B cell (primary cell): ENCODE measurements at regions not wholly inside any gene's neighbourhood (a gene's known extent, or its start where the extent isn't known, plus 50 kb on each side); places are given as distances from the start of the nearest gene placed in this dataset.

Source experiments
- ATAC-seq: fragments of 200-7000 bp; cut with Tn5 transposase; one replicate; pipeline ENCODE4 v1.10.0; 2021; ENCODE audit warnings: low read depth, mild to moderate bottlenecking, moderate number of reproducible peaks, moderate library complexity
- CTCF ChIA-PET: fragments of 350-600 bp; sonication (Branson Sonifier 250); formaldehyde crosslinking; loops from one replicate; lab custom pipeline; 2021; ENCODE audit warnings: antibody characterized with exemption, inconsistent platforms; lab: Charles Lee
- POLR2A ChIA-PET: fragments of 350-600 bp; sonication (Branson Sonifier 250); formaldehyde crosslinking; loops from one replicate; lab custom pipeline; 2021; ENCODE audit warnings: antibody characterized with exemption; lab: Charles Lee
- DNase-seq: peaks from one replicate; pipeline ENCODE4 v3.0.0; 2013
- H2AFZ ChIP-seq: 2 replicates; pipeline ENCODE4 v1.6.1; 2012; ENCODE audit warnings: mild to moderate bottlenecking, low read depth, low read length; ENCODE audit not compliant: insufficient read depth, poor library complexity, severe bottlenecking
- H3K27ac ChIP-seq, 2 donors: 1 replicate in 1 of 2; 2 replicates in 1 of 2; pipeline ENCODE4 v1.5.1; 2012 to 2013; ENCODE audit warnings: low read length in 2 of 2, mild to moderate bottlenecking in 2 of 2, moderate library complexity in 1 of 2
- H3K27me3 ChIP-seq, 4 experiments: fragments of 200-600 bp in 1 of 4; sonication (generic) in 1 of 4; replicated peaks in 1 of 4; 1 replicate in 2 of 4; 2 replicates in 2 of 4; pipeline versions ENCODE4 v1.6.1 to v1.7.0; 2013 to 2016; ENCODE audit warnings: low read length in 3 of 4, mild to moderate bottlenecking in 2 of 4, mixed read lengths in 1 of 4, moderate library complexity in 1 of 4; ENCODE audit not compliant: insufficient read depth in 4 of 4, control insufficient read depth in 3 of 4; ENCODE audit errors: control extremely low read depth in 1 of 4
- H3K36me3 ChIP-seq, 2 experiments: replicated peaks in 1 of 2; 1 replicate in 1 of 2; 2 replicates in 1 of 2; pipeline versions ENCODE4 v1.6.1 to v1.7.1; 2013; ENCODE audit warnings: low read length in 1 of 2; ENCODE audit not compliant: insufficient read depth in 2 of 2, control insufficient read depth in 1 of 2; ENCODE audit errors: control extremely low read depth in 1 of 2, extremely low read depth in 1 of 2
- H3K4me1 ChIP-seq, 2 donors: fragments of 200-600 bp in 1 of 2; sonication (generic) in 1 of 2; 1 replicate in 1 of 2; 2 replicates in 1 of 2; pipeline versions ENCODE4 v1.5.1 to v1.6.1; 2013 to 2017; ENCODE audit warnings: low read length in 2 of 2; ENCODE audit not compliant: control insufficient read depth in 2 of 2, insufficient read depth in 2 of 2
- H3K4me2 ChIP-seq: replicated peaks from 2 replicates; pipeline ENCODE3; 2012; ENCODE audit warnings: mild to moderate bottlenecking, low read depth, low read length; ENCODE audit not compliant: poor library complexity, severe bottlenecking
- H3K4me3 ChIP-seq, 5 experiments: fragments of 200-600 bp in 1 of 5; sonication (generic) in 1 of 5; 1 replicate in 3 of 5; 2 replicates in 2 of 5; pipeline versions ENCODE4 v1.5.1 to v1.7.0; 2011 to 2016; ENCODE audit warnings: low read length in 4 of 5, mild to moderate bottlenecking in 4 of 5, low read depth in 2 of 5, control low read depth in 1 of 5, moderate library complexity in 1 of 5; ENCODE audit not compliant: insufficient read depth in 1 of 5; ENCODE audit errors: control extremely low read depth in 1 of 5, extremely low read depth in 1 of 5
- H3K79me2 ChIP-seq: fragments of 200-600 bp; sonication (generic); one replicate; pipeline ENCODE4 v1.6.0; 2016; ENCODE audit warnings: low read length; ENCODE audit not compliant: control insufficient read depth, insufficient read depth
- H3K9ac ChIP-seq: fragments of 200-600 bp; sonication (generic); 2 replicates; pipeline ENCODE4 v1.6.1; 2017; ENCODE audit warnings: mild to moderate bottlenecking, low read length, moderate library complexity
- H3K9me3 ChIP-seq, 3 donors: one replicate each; pipeline versions ENCODE4 v1.6.1 to v1.7.1; 2013; ENCODE audit warnings: low read length in 2 of 3; ENCODE audit not compliant: control insufficient read depth in 2 of 3, insufficient read depth in 1 of 3; ENCODE audit errors: control extremely low read depth in 1 of 3
- H4K20me1 ChIP-seq: 2 replicates; pipeline ENCODE4 v1.6.0; 2012; ENCODE audit warnings: mild to moderate bottlenecking, low read length; ENCODE audit not compliant: insufficient read depth, control insufficient read depth, poor library complexity, severe bottlenecking
- H3K27ac Mint-ChIP-seq: one replicate; pipeline ENCODE4 v1.8.0; 2021; ENCODE audit warnings: mixed read lengths
- H3K27me3 Mint-ChIP-seq: one replicate; pipeline ENCODE4 v1.8.0; 2021; ENCODE audit warnings: mixed read lengths
- H3K4me1 Mint-ChIP-seq: one replicate; pipeline ENCODE4 v1.8.0; 2021; ENCODE audit warnings: mixed read lengths
- H3K4me3 Mint-ChIP-seq: one replicate; pipeline ENCODE4 v1.8.0; 2021; ENCODE audit warnings: mixed read lengths
- H3K9me3 Mint-ChIP-seq: one replicate; pipeline ENCODE4 v1.8.0; 2022; ENCODE audit warnings: mixed read lengths; ENCODE audit not compliant: insufficient read depth
- EZH2 ChIP-seq: IDR thresholded peaks from 2 replicates; pipeline ENCODE4 v1.6.1; 2012; ENCODE audit warnings: borderline replicate concordance, low read depth, mild to moderate bottlenecking, moderate library complexity, low read length; ENCODE audit not compliant: insufficient read depth, poor library complexity, severe bottlenecking
- WGBS: methylation state at CpG from one replicate; pipeline ENCODE4 v1.1.5; 2013; ENCODE audit warnings: missing lambda C conversion rate; ENCODE audit not compliant: insufficient coverage; 5-methylcytosine and 5-hydroxymethylcytosine counted together
- intact Hi-C: fragments of 100-400 bp; cut with micrococcal nuclease; formaldehyde crosslinking; loops from one replicate; pipeline ENCODE4 v1.10.0; 2022
- TF ChIP-seq, protein P1 (sequence below): fragments of 200-600 bp; IDR thresholded peaks from one replicate; pipeline ENCODE4 v1.8.0; 2022; ENCODE audit warnings: antibody characterized with exemption, mild to moderate bottlenecking

DNA sequence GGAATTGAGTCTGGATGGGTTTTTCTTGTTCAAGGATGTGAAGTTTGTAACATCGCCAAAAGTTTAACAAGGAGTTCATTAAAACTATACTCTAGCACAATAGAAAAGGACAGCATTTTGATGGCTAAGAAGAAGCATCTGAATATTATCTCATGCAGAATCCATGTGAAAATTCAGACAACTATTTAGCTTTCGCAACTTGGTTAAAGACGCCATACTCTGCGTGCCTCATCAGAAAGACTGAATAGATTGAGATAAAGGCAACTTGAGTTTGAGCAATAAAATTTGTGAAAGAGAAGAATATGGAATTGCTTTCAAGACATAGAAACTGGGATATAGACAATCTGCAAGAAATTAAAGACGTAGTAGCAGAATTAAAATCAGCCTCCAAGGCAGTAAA is 151.1 kb upstream of the MYOCD start:
- POLR2A ChIA-PET, result no interaction called here
- H3K4me2 ChIP-seq, result no peak overlapping the region
- ATAC-seq (no peak), DNase-seq (no peak)
- no peak for TF ChIP-seq EZH2
- TF ChIP-seq, protein P1, sequence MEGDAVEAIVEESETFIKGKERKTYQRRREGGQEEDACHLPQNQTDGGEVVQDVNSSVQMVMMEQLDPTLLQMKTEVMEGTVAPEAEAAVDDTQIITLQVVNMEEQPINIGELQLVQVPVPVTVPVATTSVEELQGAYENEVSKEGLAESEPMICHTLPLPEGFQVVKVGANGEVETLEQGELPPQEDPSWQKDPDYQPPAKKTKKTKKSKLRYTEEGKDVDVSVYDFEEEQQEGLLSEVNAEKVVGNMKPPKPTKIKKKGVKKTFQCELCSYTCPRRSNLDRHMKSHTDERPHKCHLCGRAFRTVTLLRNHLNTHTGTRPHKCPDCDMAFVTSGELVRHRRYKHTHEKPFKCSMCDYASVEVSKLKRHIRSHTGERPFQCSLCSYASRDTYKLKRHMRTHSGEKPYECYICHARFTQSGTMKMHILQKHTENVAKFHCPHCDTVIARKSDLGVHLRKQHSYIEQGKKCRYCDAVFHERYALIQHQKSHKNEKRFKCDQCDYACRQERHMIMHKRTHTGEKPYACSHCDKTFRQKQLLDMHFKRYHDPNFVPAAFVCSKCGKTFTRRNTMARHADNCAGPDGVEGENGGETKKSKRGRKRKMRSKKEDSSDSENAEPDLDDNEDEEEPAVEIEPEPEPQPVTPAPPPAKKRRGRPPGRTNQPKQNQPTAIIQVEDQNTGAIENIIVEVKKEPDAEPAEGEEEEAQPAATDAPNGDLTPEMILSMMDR, result no peak
- no peaks in the 10 kb centered on the region for H3K27me3 Mint-ChIP-seq
- H3K36me3 ChIP-seq, result no peaks in the 10 kb centered on the region
- H4K20me1 ChIP-seq, result no peaks in the 10 kb centered on the region
- H3K4me1 ChIP-seq, result no peaks in the 10 kb centered on the region
- H2AFZ ChIP-seq, result no peak overlapping the region
- H3K27ac Mint-ChIP-seq, result no peak overlapping the region
- intact Hi-C loops, result no loop called here
- 95% methylated on average over 4 of the region's 5 CpGs for WGBS
- CTCF ChIA-PET, result no interaction called here
- no peaks in the 10 kb centered on the region for H3K27me3 ChIP-seq
- H3K27ac ChIP-seq, result no peak overlapping the region
- H3K9ac ChIP-seq, result no peak overlapping the region
- no peaks in the 10 kb centered on the region for H3K4me1 Mint-ChIP-seq
- peaks cover 0 to 2% (median 0%) of the 10 kb centered on the region in 3 donors for H3K9me3 ChIP-seq
- no peak overlapping the region for H3K4me3 Mint-ChIP-seq
- H3K79me2 ChIP-seq, result no peaks in the 10 kb centered on the region
- H3K4me3 ChIP-seq, result no peak overlapping the region
- H3K9me3 Mint-ChIP-seq, result no peaks in the 10 kb centered on the region

DNA sequence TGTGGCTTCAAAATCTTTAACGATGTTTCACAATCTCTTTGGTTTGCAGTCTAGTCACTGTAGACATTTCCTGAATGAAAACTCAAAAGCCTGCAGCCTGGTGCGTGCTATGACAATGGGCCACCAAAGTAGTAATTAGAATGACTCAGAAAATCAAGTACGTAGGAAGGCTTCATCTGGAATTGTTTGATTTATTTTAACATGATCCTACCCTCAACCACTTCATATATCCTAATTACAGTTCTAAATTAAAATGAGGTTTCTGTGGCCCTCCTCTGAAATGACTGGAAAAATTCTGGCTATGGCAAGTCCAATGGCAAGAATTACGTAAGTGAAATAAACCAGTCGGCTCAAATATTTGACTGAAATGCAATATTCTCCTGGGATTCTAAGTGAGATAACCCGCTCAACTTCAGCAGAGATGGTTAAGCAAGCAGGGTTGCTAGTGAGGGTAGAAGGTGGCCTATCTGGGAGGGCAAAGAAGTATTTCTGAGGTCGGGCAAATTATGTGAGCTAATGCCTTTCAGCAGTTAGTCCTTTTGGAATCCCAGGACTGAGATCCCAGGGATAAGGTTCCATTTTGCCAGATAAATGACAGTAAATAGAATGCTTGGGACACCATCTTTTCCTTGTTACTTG is 145.6 kb upstream of the MYOCD start:
- CTCF ChIA-PET, result no interaction called here
- Histone ChIP-seq H3K4me1 (no peaks in the 10 kb centered on the region), H2AFZ (no peak overlapping the region), H3K9ac (no peak overlapping the region), H4K20me1 (no peaks in the 10 kb centered on the region), H3K4me3 (no peak overlapping the region), H3K27ac (no peak overlapping the region), H3K36me3 (no peaks in the 10 kb centered on the region), H3K79me2 (no peaks in the 10 kb centered on the region), H3K4me2 (no peak overlapping the region), H3K9me3 (no peaks in the 10 kb centered on the region), H3K27me3 (no peaks in the 10 kb centered on the region)
- TF ChIP-seq, protein P1, result no peak
- no peak for TF ChIP-seq EZH2
- intact Hi-C loops, result no loop called here
- ATAC-seq (no peak), DNase-seq (no peak)
- no peaks in the 10 kb centered on the region for H3K9me3 Mint-ChIP-seq
- no peak overlapping the region for H3K4me3 Mint-ChIP-seq
- 92% methylated on average over 5 of the region's 7 CpGs for WGBS
- H3K27me3 Mint-ChIP-seq, result no peaks in the 10 kb centered on the region
- H3K4me1 Mint-ChIP-seq, result no peaks in the 10 kb centered on the region
- no peak overlapping the region for H3K27ac Mint-ChIP-seq
- POLR2A ChIA-PET, result no interaction called here
